NCI-H2227 (cell line): ENCODE measurements at regions not wholly inside any gene's neighbourhood (a gene's known extent, or its start where the extent isn't known, plus 50 kb on each side); places are given as distances from the start of the nearest gene placed in this dataset.
"Not testable (repeated sequence)": the region's sequence is repeated elsewhere in the genome, so short reads cannot be mapped to it uniquely, and the experiment has no call there.

ENCODE experiments used
- DNase-seq: peaks from one replicate; lab custom pipeline; 2025; ENCODE audit not compliant: unreplicated experiment; lab: John Stamatoyannopoulos, UW

DNA sequence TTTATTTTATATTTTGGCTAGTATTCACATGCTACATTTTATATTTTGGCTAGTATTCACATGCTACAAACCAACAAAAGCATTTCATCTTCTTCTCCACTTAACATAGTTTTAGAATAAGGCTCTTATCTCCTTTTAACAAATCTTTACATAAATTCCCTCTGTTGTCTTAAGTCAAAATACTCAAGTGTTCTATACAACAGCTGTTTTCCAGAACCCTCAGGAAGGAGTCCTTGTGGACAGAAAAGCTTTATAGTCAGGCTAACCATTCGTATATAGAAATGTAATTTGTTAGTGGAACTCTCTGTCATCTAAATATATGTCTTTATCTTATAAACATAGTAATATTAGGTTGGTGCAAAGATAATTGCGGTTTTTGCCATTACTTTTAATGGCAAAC lies 191.0 kb upstream of the FLRT2 start:
- DNase-seq = no peak

DNA sequence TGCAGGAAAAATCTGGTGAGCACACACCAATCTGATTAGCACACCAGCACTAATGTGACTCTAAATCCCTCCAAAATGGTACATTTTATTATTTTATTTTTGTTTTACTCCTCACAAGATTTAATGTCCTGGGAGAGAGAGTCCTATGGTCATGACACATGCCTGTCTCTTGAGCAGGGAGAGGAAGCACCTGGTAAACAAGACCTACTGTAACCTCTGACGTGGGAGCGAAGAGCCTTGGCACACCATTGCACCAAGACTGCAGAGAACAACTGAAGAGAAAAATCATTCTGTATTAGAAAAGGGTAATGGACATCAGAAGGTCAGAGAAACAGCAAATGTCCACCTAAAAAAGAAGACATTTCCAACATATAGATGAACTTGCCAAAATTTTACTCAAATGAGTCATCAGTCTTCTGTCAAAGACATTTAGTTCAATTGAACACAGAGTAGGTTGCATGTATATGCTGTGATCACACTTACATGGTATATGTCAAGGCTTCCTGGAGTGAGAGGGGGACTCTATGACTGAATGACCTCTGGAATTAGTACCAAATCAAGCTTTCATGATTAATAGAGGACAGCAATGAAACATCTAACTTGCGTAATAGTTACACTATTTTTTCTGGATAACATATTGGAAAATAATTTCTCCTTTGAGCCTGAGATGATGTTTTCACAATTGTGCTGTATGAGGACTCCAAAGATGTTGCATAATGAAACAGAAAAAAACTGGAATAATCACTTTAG lies 186.9 kb upstream of the FLRT2 start:
- no peak for DNase-seq

DNA sequence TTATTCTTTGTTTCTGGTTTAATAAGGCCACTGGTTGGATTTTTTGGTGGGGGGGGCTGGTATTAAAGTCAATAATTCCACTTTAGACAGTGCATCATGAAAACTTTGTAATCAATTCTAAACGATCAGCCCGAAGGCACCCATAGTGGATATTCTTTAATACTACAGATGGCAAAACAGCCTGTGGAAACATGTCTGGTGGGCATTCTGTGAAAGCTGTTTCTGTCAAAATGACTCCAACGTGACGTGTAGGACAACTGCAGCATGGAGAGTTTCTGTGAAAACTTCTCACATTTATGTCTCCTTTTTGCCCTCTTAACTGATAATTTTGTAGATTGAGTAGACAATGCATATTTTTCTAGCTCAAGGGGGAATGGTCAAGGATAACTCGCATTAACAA lies 185.8 kb upstream of the FLRT2 start:
- no peak for DNase-seq

DNA sequence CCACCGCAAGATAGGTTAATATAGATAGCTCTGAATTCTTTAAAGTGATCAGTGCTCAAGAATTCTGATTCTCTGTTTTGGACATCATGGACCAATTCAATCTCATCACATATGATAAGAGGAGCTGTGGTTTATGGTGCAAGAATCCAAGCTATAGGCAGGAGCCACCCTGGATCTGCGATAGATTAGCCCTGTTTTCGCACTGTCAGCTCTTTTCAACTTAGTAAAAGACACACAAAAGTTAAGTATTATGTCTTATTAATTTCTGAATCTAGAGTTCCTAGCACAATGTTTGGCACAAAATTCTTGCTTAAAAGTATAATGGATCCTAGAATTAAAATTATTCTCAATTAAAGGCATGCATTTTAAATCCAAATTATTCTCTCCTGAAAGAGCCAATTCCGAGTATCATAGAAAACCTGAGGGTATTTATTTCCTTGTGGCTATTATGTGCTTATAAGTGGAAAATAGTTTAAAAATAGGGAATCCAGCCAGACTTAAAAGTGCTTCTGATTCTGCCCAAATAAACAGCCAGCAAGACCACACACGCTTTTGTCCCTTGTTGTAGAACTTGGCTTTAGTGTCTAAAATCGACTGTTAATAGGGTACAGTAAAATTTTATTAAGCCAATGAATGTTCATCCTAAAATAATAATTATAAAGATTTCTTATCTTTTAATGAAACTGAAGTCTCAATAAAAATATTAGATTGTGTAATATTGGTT lies 184.9 kb upstream of the FLRT2 start:
- DNase-seq = no peak

DNA sequence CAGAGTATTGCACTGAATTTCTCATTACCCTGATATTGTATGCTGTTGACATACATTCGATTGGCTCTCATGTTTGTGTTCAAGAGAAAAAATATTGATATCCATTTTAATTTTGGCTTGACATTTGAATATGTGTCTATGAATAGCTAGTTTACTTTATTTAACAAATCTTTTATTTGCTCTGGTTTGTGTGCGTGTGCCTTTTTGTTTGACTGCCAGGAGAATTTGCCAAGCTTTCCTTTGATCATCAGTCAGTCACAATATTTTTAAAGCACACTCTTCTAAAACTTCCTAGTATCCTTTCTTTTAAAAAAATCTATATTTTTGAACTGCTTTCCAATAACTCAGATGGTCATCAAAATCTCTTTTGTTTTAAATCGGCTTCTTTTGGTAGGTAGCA lies 179.3 kb upstream of the FLRT2 start:
- no peak for DNase-seq

DNA sequence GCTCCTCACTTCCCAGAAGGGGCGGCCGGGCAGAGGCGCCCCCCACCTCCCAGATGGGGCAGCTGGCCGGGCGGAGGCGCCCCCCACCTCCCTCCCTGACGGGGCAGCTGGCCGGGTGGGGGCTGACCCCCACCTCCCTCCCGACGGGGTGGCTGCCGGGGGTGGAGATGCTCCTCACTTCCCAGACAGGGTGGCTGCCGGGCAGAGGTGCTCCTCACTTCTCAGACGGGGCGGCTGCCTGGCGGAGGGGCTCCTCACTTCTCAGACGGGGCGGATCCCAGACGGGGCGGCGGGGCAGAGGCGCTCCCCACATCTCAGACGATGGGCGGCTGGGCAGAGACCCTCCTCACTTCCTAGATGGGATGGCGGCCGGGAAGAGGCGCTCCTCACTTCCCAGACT lies 177.4 kb upstream of the FLRT2 start:
- not testable (repeated sequence) for DNase-seq

DNA sequence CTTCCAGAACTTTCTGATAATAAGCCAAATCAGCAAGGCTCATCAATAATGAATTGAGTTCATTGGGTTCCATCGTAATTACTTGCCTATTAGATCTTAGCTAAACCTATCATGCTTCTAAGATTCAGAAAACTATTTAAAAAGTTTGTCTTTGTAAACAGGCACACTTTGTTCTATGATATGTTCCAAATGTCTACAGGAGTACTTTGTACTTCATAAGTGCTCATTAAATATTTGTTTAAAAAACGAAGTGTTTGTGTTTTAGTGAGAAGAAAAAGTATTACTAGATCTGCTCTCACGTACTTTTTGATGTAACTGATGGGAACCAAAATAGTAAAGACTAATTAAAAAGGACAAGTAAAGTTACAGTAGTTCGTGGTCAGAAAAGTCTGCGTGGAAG lies 172.8 kb upstream of the FLRT2 start:
- DNase-seq = no peak

DNA sequence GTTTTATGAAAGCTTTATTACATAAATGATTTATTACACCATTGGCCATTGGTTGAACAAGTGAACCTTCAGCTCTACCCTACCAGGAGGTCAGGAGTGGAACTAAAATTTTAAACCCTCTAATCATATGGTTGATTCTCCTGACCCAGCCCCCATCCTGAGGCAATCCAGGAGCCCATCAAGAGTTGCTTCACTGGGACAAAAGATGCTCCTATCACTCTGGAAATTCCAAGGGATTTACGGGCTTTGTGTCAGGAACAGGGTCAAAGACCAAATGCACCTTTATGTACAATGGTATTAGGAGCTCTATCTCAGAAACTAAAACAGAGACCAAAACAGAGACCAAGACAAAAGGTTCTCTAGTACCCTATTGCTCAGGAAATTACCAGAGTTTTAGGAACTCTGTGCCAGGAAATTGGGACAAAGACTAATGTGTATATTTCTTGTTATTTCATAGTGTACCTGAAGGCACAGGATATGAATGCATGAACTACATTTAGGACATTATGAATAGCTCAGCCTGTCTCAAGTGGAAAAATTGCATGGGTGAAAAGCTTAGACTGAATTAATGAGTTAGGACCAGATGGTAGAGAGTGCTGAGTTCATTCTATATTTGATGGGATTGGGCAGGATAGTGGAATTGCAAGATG lies 171.7 kb upstream of the FLRT2 start:
- no peak for DNase-seq

DNA sequence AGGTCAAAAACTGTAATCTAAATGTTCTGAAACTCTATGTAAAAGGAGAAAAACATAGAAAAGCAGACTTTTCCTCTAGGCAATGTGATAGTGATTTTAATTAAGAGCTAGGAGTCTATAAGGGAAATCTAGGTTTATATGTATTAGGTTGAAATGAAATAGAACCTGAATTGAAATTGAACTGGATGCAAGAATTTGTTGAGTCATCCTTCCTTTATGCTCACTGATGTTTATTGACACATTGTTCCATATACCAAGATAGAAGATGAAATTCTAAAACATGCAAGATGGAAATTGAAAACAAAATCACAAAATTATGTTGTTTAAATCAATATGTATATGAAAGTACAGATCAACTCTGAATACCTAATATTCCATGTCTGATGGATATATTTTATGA lies 170.4 kb upstream of the FLRT2 start:
- DNase-seq = no peak

DNA sequence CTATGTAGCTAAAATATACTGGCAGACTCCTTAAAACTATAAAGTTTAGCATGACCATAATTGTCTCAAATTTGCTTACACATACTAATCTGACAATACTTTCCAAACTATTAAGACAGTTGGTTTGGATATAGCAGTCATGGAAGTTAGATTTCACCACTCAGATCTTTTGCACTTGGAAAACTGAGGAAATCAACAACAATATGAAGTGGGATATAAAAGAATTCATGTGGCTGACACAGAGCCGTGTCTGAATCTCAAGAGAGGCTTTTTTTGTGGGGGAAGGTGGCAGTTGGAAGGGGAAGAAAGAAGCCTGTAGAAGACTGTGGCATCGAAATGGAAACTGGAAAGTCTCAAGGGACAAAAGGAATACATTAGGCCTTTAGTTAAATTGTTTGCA lies 166.6 kb upstream of the FLRT2 start:
- no peak for DNase-seq

DNA sequence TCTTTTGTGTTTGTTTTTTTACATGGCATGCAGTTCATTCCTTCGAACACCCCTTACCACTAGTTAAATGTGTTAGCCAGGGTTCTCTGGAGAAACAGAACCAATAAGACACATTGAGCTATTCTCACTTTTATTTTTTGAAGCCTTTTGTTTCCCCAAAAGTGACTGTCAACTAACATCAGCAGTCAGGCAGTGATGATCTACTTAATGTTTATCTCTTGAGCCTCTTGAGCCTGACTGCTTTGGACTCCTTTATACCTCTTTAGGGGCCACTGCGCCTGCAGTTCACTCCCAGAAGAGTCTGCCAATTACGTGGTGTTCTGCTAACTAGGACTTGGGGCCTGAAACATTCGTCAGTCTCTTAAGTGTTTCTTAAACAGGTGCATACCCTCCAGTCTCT lies 163.7 kb upstream of the FLRT2 start:
- no peak for DNase-seq

DNA sequence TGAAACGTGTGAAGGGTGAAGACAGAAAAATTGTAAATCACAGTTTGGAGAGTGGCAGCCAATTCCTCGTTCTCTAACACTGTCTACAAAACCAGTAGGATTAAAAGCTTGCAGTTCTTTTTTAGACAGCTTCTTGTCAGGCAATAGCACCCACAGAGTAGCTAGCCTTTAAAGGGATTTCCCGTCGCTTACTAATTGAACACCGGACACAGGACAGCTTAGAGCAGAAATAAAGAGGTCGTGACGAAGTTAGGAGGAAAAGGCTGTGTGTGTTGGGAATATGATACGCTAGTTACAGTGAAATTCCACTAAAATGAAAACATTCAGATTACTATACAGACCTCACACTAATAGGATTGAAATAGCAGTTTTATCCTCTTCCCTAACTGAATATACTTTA lies 149.1 kb upstream of the FLRT2 start:
- no peak for DNase-seq

DNA sequence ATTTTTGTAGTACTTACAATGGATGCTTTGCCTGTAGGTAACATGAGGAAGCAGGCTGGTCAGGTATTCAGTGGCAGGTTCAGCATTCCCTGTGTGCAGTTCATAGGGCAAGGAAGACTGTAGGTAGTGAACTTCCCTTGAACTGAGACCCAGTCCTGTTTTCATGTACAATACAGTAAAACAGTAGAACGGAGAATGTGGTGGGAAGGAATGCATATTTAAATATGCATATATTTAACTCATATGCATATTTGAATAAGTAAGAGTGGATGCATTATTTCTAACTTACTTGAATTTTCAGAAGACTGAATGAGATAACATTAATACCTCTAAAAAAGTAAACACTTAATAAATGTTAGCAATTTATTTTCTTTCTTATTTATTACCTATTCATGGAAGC lies 147.6 kb upstream of the FLRT2 start:
- no peak for DNase-seq

DNA sequence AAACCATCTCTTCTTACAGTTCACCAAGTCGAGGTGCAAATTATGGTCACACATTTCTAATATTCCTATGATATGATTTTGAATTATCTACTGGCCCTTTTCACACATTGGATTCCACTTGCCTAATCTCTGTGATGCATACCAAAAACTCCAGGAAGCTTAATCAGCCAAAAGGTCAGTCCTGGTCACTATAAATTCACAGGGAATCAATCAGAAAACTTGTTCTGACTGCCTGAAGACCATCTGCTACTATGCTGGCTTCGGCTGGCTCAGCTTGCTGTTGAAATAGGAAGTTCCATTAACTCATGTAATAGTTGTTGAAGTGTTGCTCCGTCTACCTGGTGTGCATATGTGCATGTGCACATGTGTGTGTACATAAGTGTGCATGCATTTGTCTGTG lies 142.8 kb upstream of the FLRT2 start:
- DNase-seq = no peak

DNA sequence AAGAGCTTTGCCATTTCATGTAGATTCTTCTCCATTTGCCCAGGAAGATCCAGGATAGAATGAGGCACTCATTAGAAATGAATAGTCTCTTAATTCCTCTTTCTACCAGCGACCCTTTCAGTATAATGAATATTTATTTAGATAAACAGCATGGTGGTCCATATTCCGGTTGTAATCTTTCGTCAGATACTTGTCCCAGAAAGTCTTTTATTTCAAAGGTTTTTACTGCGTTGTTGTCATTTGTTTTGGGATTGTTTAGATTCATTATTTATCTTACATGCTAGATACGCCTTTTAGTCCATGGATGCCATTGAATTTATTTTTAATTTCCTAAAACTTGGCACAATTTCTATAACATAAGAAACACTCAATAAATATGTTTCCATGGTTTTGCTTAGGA lies 139.7 kb upstream of the FLRT2 start:
- DNase-seq = no peak

DNA sequence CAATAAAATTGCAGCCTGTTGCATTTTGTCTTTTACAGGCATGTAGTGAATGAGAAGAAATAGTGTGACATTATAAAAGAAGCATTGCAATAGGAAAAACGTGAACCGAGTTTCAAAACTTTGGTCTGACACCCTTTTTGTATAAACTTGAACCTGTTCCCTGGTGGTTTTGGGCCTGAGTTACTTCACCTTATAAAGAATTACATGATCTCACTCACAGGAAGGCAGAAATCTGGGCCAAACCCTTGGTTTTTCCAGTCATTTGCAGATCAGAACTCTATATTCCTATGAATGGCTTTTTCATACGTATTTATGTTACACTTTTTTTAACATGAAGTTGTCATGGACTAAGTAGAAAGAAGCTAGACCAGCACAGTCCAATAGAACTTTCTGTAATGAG lies 138.5 kb upstream of the FLRT2 start:
- DNase-seq = no peak

DNA sequence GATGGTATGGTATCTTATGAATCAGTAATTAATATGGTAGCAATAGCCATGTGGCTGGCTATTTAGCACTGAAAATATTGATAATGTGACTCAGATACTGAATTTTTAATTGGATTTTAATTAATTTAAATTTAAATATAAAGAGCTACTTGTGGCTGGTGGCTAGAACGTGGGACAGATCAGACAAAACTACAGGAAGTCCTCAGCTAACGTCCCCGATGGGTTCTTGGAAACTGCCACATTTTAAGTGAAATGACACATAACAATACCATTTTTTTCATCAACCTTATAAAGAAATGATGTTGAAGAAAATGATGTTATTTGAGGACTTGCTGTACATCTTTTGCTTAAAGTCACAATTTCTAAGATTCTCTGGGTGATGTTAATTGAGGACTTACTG lies 138.1 kb upstream of the FLRT2 start:
- DNase-seq = no peak

DNA sequence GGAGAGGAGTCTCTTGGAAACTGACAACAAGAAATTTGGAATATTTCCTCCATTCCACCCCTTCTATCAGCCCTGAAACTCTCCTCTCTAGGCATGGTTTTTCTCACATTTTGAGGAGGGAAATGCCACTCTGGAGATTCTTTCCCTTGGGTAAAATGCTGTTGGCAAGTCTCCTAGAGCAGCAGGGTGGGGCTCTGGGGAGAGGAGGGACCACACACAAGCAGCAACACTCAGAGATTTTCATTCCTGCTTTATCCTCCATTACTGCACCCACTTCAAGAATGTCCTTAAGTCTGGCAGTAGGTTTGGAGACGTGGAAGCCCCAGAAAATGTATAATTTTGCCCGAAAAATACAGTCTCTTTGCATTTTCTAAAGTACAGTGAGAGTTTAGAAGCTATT lies 130.8 kb upstream of the FLRT2 start:
- no peak for DNase-seq

DNA sequence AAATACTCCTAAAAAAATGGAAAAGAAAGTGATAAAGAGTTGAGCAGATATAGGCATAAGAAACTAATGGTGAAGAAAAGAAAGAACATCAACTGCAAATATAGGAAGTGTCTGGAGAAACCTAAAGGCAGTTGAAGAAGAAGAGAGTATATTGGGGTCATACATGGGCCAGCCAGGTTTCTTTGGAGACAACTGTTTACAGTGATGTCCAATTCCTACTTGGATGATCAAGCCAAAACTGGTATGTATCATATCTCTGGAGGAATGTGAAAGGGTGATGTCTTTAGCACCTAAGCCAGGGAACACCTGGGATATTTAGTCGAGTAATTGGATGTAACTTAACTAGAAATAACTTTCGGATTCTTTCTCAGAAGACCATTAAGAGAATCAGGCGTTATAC lies 129.3 kb upstream of the FLRT2 start:
- no peak for DNase-seq

DNA sequence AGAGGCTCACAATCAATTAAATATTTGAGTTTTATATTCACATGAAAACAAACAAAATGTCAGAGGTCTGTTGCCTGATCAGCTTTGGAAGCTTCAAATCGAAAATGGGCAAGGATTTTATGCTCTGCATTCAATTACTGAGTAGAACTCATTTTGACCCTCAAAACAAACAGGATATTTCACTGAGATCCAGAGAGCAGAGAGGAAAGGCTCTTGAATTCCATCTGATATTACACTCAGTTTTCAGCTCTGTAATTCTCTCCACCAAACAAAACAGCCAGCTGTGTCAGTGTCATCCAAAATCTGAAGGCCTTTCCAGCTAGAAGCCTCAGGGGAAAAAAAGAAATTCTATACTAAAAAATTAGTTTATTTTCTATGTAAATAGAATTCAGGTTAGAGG lies 128.6 kb upstream of the FLRT2 start:
- no peak for DNase-seq

DNA sequence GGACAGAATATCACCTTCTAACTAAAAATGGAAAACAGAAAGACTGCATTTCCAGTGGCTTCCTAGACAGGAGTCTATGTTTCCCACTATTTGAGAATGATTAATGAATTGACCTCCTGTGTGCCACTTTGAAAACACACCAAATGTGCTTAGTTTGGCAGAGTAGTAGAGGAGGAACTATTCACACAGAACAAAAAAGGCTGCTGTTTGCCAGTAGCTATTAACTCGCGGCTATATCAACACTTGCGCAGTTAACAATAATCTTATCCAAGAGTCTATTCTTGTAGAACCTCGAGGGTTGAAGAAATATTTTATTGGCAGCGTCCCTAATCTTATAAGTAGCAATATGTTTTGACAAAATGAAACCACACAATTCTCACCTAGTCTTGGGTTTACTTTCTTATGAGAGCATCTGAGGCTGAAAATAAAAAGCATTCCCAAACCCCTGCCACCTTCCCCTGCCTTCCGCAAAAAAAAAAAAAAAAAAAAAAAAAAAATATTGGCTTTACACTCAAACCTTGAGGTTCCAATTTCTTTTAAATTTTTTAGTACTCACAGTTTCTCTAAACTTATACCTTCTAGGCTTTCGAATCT lies 127.3 kb upstream of the FLRT2 start:
- DNase-seq = no peak
